Spleen (tissue), 11 donors: ENCODE measurements at regions not wholly inside any gene's neighbourhood (a gene's known extent, or its start where the extent isn't known, plus 50 kb on each side); places are given as distances from the start of the nearest gene placed in this dataset.

Experiments used
- DNase-seq: peaks from one replicate; pipeline ENCODE4 v3.0.0-alpha.2; 2020
- H3K27ac ChIP-seq, 8 donors: fragments of 200-600 bp; sonication (generic) in 7 of 8; 1 replicate in 4 of 8; 2 replicates in 4 of 8; pipeline versions ENCODE4 v1.5.0 to v1.8.0; 2016 to 2021; ENCODE audit warnings: inconsistent platforms in 4 of 8, mild to moderate bottlenecking in 4 of 8, moderate library complexity in 1 of 8
- H3K27me3 ChIP-seq, 7 donors: fragments of 200-600 bp; sonication (generic) in 6 of 7; replicated peaks in 1 of 7; 1 replicate in 4 of 7; 2 replicates in 3 of 7; pipeline versions ENCODE4 v1.5.0 to v1.8.0; 2016 to 2021; ENCODE audit warnings: inconsistent platforms in 3 of 7, mild to moderate bottlenecking in 1 of 7
- H3K36me3 ChIP-seq, 6 donors: fragments of 200-600 bp; sonication (generic) in 5 of 6; 1 replicate in 4 of 6; 2 replicates in 2 of 6; pipeline versions ENCODE4 v1.5.0 to v1.8.0; 2016 to 2021; ENCODE audit warnings: inconsistent platforms in 2 of 6
- H3K4me1 ChIP-seq, 6 donors: fragments of 200-600 bp; sonication (generic) in 5 of 6; 1 replicate in 3 of 6; 2 replicates in 3 of 6; pipeline versions ENCODE4 v1.5.0 to v1.8.0; 2016 to 2021; ENCODE audit warnings: inconsistent platforms in 3 of 6
- H3K4me3 ChIP-seq, 8 donors: fragments of 200-600 bp; sonication (generic) in 7 of 8; 1 replicate in 4 of 8; 2 replicates in 4 of 8; pipeline versions ENCODE4 v1.5.0 to v1.8.0; 2016 to 2021; ENCODE audit warnings: inconsistent platforms in 4 of 8, mild to moderate bottlenecking in 4 of 8, moderate library complexity in 2 of 8
- H3K9me3 ChIP-seq, 8 donors: fragments of 200-600 bp; sonication (generic) in 7 of 8; 1 replicate in 4 of 8; 2 replicates in 4 of 8; pipeline versions ENCODE4 v1.5.0 to v1.8.0; 2016 to 2021; ENCODE audit warnings: inconsistent platforms in 4 of 8
- CTCF ChIP-seq, 11 experiments: fragments of 200-600 bp in 7 of 11; fragments of 450-650 bp in 4 of 11; sonication (generic) in 4 of 11; IDR thresholded peaks in 8 of 11; conservative IDR thresholded peaks in 3 of 11; 1 replicate in 7 of 11; 2 replicates in 4 of 11; pipeline versions ENCODE4 v1.4.0 to v1.8.0; 2016 to 2021; ENCODE audit warnings: antibody characterized with exemption in 11 of 11, inconsistent platforms in 4 of 11, mild to moderate bottlenecking in 1 of 11
- POLR2A ChIP-seq, 3 donors: fragments of 450-650 bp; IDR thresholded peaks; one replicate each; pipeline ENCODE4 v1.5.1; 2017; ENCODE audit warnings: antibody characterized with exemption in 3 of 3, mild to moderate bottlenecking in 1 of 3
- POLR2AphosphoS5 ChIP-seq, 3 donors: sonication (generic); formaldehyde crosslinking; IDR thresholded peaks; one replicate each; pipeline ENCODE4 v1.5.1; 2017; ENCODE audit warnings: antibody characterized with exemption in 3 of 3
- WGBS, 5 donors: extraction: QIAGEN DNeasy Blood & Tissue Kit in 3 of 5; methylation state at CpG; one replicate each; pipeline versions ENCODE4 v1.1.5 to v1.1.7; 2013 to 2018; 5-methylcytosine and 5-hydroxymethylcytosine counted together
- intact Hi-C: fragments of 100-400 bp; cut with DNase I; formaldehyde crosslinking; loops from one replicate; pipeline ENCODE4 v1.15.0; 2023; ENCODE audit warnings: low total_unique reads
- donor health status: healthy with polysubstance abuse.
- donor health status: DM: no; HTN: no; CAD: no; lungs with moderate emphysema.
- donor health status: DM: no; HTN: no; CAD: no.
- donor health status: Bipolar disorder and iron deficiency.
- donor health status: healthy.
- donor health status: DM: no; HTN: no; CAD: no.
- donor health status: DM: yes; HTN: yes; CAD: no.

- DNase-seq = no peak
- intact Hi-C loops = no loop called here
- no peak overlapping the region for H3K4me3 ChIP-seq
- no peaks in the 10 kb centered on the region for H3K36me3 ChIP-seq
- TF ChIP-seq POLR2AphosphoS5 (IDR thresholded peaks at IDR 0.05) = no peak
- no peak for TF ChIP-seq POLR2A (IDR thresholded peaks at IDR 0.05)
- no peak for TF ChIP-seq CTCF (IDR thresholded peaks at IDR 0.05 in 8 of 11, conservative IDR thresholded peaks at IDR 0.05 in 3 of 11)
- H3K4me1 ChIP-seq = no peaks in the 10 kb centered on the region
- 34 to 71% (median 49%) methylated on average over 1 to 3 of the region's 3 CpGs for whole genome bisulfite sequencing, 5 donors
- no peak overlapping the region for H3K27ac ChIP-seq
- H3K27me3 ChIP-seq = peaks cover 0 to 23% (median 0%) of the 10 kb centered on the region in 7 donors
- no peaks in the 10 kb centered on the region for H3K9me3 ChIP-seq
Measured at GRCh38 chr5:34447424-34447823, 208.7 kb upstream of the RAI14 start.

GRCh38 chr5:34449639-34450038, 206.5 kb upstream of the RAI14 start:
- DNase-seq = no peak
- TF ChIP-seq POLR2A (IDR thresholded peaks at IDR 0.05) (no peak), POLR2AphosphoS5 (IDR thresholded peaks at IDR 0.05) (no peak), CTCF (IDR thresholded peaks at IDR 0.05 in 8 of 11, conservative IDR thresholded peaks at IDR 0.05 in 3 of 11) (no peak)
- H3K4me1 ChIP-seq = no peaks in the 10 kb centered on the region
- WGBS, 5 donors = 68 to 86% (median 85%) methylated on average over 3 of the region's 3 CpGs
- no peaks in the 10 kb centered on the region for H3K9me3 ChIP-seq
- no peaks in the 10 kb centered on the region for H3K36me3 ChIP-seq
- H3K27ac ChIP-seq = no peak overlapping the region
- H3K27me3 ChIP-seq = peaks cover 0 to 38% (median 0%) of the 10 kb centered on the region in 7 donors
- intact Hi-C loops = no loop called here
- H3K4me3 ChIP-seq = no peak overlapping the region

- Histone ChIP-seq H3K9me3 (no peaks in the 10 kb centered on the region), H3K27me3 (peaks cover 0 to 38% (median 0%) of the 10 kb centered on the region in 7 donors), H3K4me1 (no peaks in the 10 kb centered on the region), H3K27ac (no peak overlapping the region), H3K36me3 (no peaks in the 10 kb centered on the region), H3K4me3 (no peak overlapping the region)
- 83 to 94% (median 91%) methylated on average over 2 of the region's 2 CpGs for WGBS, 5 donors
- intact Hi-C loops = no loop called here
- TF ChIP-seq POLR2A (IDR thresholded peaks at IDR 0.05) = no peak
- no peak for TF ChIP-seq POLR2AphosphoS5 (IDR thresholded peaks at IDR 0.05)
- TF ChIP-seq CTCF (IDR thresholded peaks at IDR 0.05 in 8 of 11, conservative IDR thresholded peaks at IDR 0.05 in 3 of 11) = no peak
- no peak for DNase-seq
Measured at GRCh38 chr5:34450338-34450737, 205.8 kb upstream of the RAI14 start.

GRCh38 chr5:34452170-34452828, 203.8 kb upstream of the RAI14 start:
- H3K27ac ChIP-seq = no peak overlapping the region
- intact Hi-C loops = no loop called here
- no peak for DNase-seq
- whole genome bisulfite sequencing, 5 donors = 48 to 57% (median 49%) methylated on average over 7 of the region's 7 CpGs
- H3K9me3 ChIP-seq = no peaks in the 10 kb centered on the region
- no peak overlapping the region for H3K4me3 ChIP-seq
- no peak for TF ChIP-seq CTCF (IDR thresholded peaks at IDR 0.05 in 8 of 11, conservative IDR thresholded peaks at IDR 0.05 in 3 of 11)
- TF ChIP-seq POLR2A (IDR thresholded peaks at IDR 0.05) = no peak
- TF ChIP-seq POLR2AphosphoS5 (IDR thresholded peaks at IDR 0.05) = no peak
- H3K27me3 ChIP-seq = peaks cover 0 to 38% (median 0%) of the 10 kb centered on the region in 7 donors
- no peaks in the 10 kb centered on the region for H3K4me1 ChIP-seq
- H3K36me3 ChIP-seq = no peaks in the 10 kb centered on the region
